Activated CD4-positive, CD25-positive, alpha-beta regulatory T cell treated with anti-CD3 and anti-CD28 coated beads, Interleukin-2, amount 50 U/mL, for 16 hours (primary cell): ENCODE measurements at regions not wholly inside any gene's neighbourhood (a gene's known extent, or its start where the extent isn't known, plus 50 kb on each side); places are given as distances from the start of the nearest gene placed in this dataset.
"Not testable (repeated sequence)": the region's sequence is repeated elsewhere in the genome, so short reads cannot be mapped to it uniquely, and the experiment has no call there.

Source experiments
- DNase-seq: peaks from one replicate; pipeline ENCODE4 v3.0.0-alpha.2; 2020; ENCODE audit warnings: low read depth, low spot score

GRCh38 chr4:141340458-141340857 is 119.8 kb downstream of the ZNF330 start:
- no peak for DNase-seq

GRCh38 chr4:141346144-141346543 is 125.4 kb downstream of the ZNF330 start:
- no peak for DNase-seq

- no peak for DNase-seq
Measured at GRCh38 chr4:141347684-141348083, 127.0 kb downstream of the ZNF330 start.

GRCh38 chr4:141348125-141348524 is 127.4 kb downstream of the ZNF330 start:
- no peak for DNase-seq

- DNase-seq = no peak
Measured at GRCh38 chr4:141348573-141348972, 127.9 kb downstream of the ZNF330 start.

- no peak for DNase-seq
Measured at GRCh38 chr4:141349236-141349635, 128.5 kb downstream of the ZNF330 start.

- no peak for DNase-seq
Measured at GRCh38 chr4:141350122-141350905, 129.6 kb downstream of the ZNF330 start.

GRCh38 chr4:141352331-141352730 is 131.6 kb downstream of the ZNF330 start:
- no peak for DNase-seq

GRCh38 chr4:141352909-141353525 is 132.3 kb downstream of the ZNF330 start:
- no peak for DNase-seq

GRCh38 chr4:141356321-141356962 is 135.7 kb downstream of the ZNF330 start:
- no peak for DNase-seq

- no peak for DNase-seq
Measured at GRCh38 chr4:141356963-141357335, 136.3 kb downstream of the ZNF330 start.

- not testable (repeated sequence) for DNase-seq
Measured at GRCh38 chr4:141368241-141368640, 147.5 kb downstream of the ZNF330 start.

- no peak for DNase-seq
Measured at GRCh38 chr4:141371206-141371605, 150.5 kb downstream of the ZNF330 start.

- DNase-seq = no peak
Measured at GRCh38 chr4:141375855-141376254, 155.2 kb downstream of the ZNF330 start.

GRCh38 chr4:141376769-141377168 is 156.1 kb downstream of the ZNF330 start:
- no peak for DNase-seq

- DNase-seq = no peak
Measured at GRCh38 chr4:141387299-141387698, 166.6 kb downstream of the ZNF330 start.

- DNase-seq = no peak
Measured at GRCh38 chr4:141388481-141388880, 167.8 kb downstream of the ZNF330 start.

GRCh38 chr4:141389649-141390048 is 169.0 kb downstream of the ZNF330 start:
- no peak for DNase-seq

GRCh38 chr4:141390571-141390970 is 169.9 kb downstream of the ZNF330 start:
- DNase-seq = no peak

GRCh38 chr4:141391293-141391692 is 170.6 kb downstream of the ZNF330 start:
- DNase-seq = no peak

- no peak for DNase-seq
Measured at GRCh38 chr4:141391771-141392170, 171.1 kb downstream of the ZNF330 start.

GRCh38 chr4:141395246-141395830 is 174.6 kb downstream of the ZNF330 start:
- no peak for DNase-seq
